ENCODE measurements at regions not wholly inside any gene's neighbourhood (a gene's known extent, or its start where the extent isn't known, plus 50 kb on each side); places are given as distances from the start of the nearest gene placed in this dataset.
"Not testable (repeated sequence)": the region's sequence is repeated elsewhere in the genome, so short reads cannot be mapped to it uniquely, and the experiment has no call there.

DNA sequence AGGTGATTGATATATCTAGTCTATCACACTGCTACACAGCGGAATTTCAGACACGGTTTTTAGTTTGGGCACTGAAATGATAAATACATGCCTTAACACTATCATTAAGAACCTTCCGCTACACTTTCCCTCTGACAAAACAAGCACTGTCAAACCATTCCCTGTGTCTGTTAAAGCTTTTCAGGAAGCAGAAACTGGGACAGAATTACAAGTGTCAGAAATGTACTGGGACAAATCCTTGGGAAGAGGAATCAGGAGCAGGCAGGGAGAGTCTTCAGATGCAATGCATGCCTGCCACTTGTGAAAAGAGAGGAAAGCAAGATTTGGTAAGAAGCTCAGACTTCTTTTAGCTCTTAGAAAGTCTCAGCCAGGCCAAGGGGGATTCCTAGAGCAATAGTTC, 196.8 kb upstream of the PTPRZ1 start:
- DNase-seq (ENCODE audit: extremely low spot score, unreplicated experiment), result no peak
- no peak overlapping the region for H3K27ac Mint-ChIP-seq
- H3K27me3 Mint-ChIP-seq, result peaks cover 2% of the 10 kb centered on the region
- peak overlapping the region; percentile 56 for H3K4me3 Mint-ChIP-seq
- H3K4me1 Mint-ChIP-seq (ENCODE audit: unreplicated experiment), result no peaks in the 10 kb centered on the region
- no peaks in the 10 kb centered on the region for H3K9me3 Mint-ChIP-seq
- no peak for TF ChIP-seq CTCF (conservative IDR thresholded peaks at IDR 0.05)
- H3K36me3 Mint-ChIP-seq, result no peaks in the 10 kb centered on the region

GRCh38 chr7:121674455-121674854, 198.5 kb upstream of the PTPRZ1 start:
- not testable (repeated sequence) for H3K36me3 Mint-ChIP-seq; H3K27me3 Mint-ChIP-seq; H3K4me3 Mint-ChIP-seq; H3K9me3 Mint-ChIP-seq; DNase-seq (ENCODE audit: extremely low spot score, unreplicated experiment); H3K27ac Mint-ChIP-seq; H3K4me1 Mint-ChIP-seq (ENCODE audit: unreplicated experiment)

GRCh38 chr7:121669144-121669543, 203.8 kb upstream of the PTPRZ1 start:
- Mint-ChIP-seq H3K36me3 (no peaks in the 10 kb centered on the region), H3K4me1 (ENCODE audit: unreplicated experiment) (no peaks in the 10 kb centered on the region), H3K27me3 (no peaks in the 10 kb centered on the region), H3K4me3 (no peak overlapping the region), H3K9me3 (peaks cover 7% of the 10 kb centered on the region), H3K27ac (no peak overlapping the region)
- DNase-seq (ENCODE audit: extremely low spot score, unreplicated experiment), result no peak
- no peak for TF ChIP-seq CTCF (conservative IDR thresholded peaks at IDR 0.05)

DNA sequence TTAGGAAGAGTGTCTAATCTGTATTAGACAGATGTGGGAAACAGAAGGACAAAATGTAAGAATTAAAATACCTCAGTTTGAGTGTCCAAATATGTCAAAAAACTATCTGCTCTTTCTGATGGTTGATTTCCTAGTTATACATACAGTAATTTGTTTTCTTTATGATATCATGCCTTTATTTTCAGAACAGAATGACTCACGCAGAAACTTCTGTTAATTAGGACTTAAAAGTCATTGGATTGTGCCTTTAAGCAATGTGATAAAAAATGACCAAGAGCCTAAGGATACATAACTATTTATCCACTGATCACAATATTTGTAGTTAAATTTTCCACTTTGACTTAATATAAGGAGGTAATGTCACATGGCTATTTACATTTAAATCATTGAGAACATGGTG, 206.7 kb upstream of the PTPRZ1 start:
- H3K27me3 Mint-ChIP-seq, result no peaks in the 10 kb centered on the region
- TF ChIP-seq CTCF (conservative IDR thresholded peaks at IDR 0.05), result no peak
- H3K4me1 Mint-ChIP-seq (ENCODE audit: unreplicated experiment), result no peaks in the 10 kb centered on the region
- no peak overlapping the region for H3K27ac Mint-ChIP-seq
- H3K36me3 Mint-ChIP-seq, result no peaks in the 10 kb centered on the region
- no peak overlapping the region for H3K4me3 Mint-ChIP-seq
- no peak for DNase-seq (ENCODE audit: extremely low spot score, unreplicated experiment)
- peaks cover 12% of the 10 kb centered on the region for H3K9me3 Mint-ChIP-seq

- H3K27me3 Mint-ChIP-seq, result no peaks in the 10 kb centered on the region
Measured at GRCh38 chr7:121643320-121643719, 229.6 kb upstream of the PTPRZ1 start.

DNA sequence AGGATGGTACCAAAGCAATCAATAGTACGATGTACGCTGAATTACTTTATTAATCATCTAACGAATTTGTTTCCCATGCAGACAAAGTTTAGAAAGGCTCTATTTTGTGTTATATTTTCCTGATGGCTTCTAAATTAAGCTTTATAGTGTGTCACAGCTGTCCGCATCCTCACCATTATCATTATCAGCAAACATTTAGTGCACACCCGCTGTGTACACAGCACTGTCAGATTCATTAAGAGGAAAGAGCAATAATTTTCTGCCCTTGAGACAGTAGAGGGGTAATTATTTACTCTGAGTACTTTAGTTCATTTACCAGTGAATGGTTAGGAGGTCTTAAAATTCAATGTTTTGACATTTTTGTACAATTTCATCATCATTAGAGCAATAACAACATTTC, 233.3 kb upstream of the PTPRZ1 start:
- Mint-ChIP-seq H3K27ac (no peak overlapping the region), H3K36me3 (no peaks in the 10 kb centered on the region), H3K27me3 (no peaks in the 10 kb centered on the region), H3K4me1 (ENCODE audit: unreplicated experiment) (peaks cover under 1% of the 10 kb centered on the region), H3K9me3 (no peaks in the 10 kb centered on the region), H3K4me3 (no peak overlapping the region)
- DNase-seq (ENCODE audit: extremely low spot score, unreplicated experiment), result no peak
- TF ChIP-seq CTCF (conservative IDR thresholded peaks at IDR 0.05), result no peak

More at GRCh38 chr7:121643320-121643719, 229.6 kb upstream of the PTPRZ1 start:
- no peak overlapping the region for H3K4me3 Mint-ChIP-seq
- H3K36me3 Mint-ChIP-seq, result no peaks in the 10 kb centered on the region
- H3K27ac Mint-ChIP-seq, result no peak overlapping the region
- no peaks in the 10 kb centered on the region for H3K4me1 Mint-ChIP-seq (ENCODE audit: unreplicated experiment)
- TF ChIP-seq CTCF (conservative IDR thresholded peaks at IDR 0.05), result no peak
- no peak for DNase-seq (ENCODE audit: extremely low spot score, unreplicated experiment)
- no peaks in the 10 kb centered on the region for H3K9me3 Mint-ChIP-seq

Data from type B pancreatic cell (in vitro differentiated cells).